ENCODE measurements at regions not wholly inside any gene's neighbourhood (a gene's known extent, or its start where the extent isn't known, plus 50 kb on each side); places are given as distances from the start of the nearest gene placed in this dataset.

- no peak overlapping the region for H3K27ac Mint-ChIP-seq
Observed at GRCh38 chr3:190790185-190790584, 72.3 kb downstream of the GMNC start.

DNA sequence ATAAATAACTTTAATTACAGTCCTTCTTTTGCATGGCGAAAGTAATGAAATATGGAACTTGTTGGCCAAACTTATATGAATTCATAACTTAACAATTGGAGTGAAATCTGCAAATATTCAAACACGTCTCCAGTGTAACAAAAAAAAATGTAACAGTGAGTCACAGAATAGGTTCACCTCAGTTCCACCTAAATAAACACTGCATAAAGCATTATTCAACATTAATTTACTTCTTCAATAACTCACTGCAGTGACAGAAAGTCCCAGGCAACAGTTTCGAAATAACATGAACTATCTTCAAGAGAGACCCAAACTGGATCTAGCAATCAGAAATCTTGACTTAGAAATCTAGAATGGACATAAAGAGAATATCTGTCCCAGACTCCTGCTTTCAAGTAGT is 75.6 kb downstream of the GMNC start:
- Histone ChIP-seq H3K4me3 (ENCODE audit: low read length) (no peak overlapping the region), H3K9me3 (ENCODE audit: control insufficient read depth, low read length) (no peaks in the 10 kb centered on the region), H3K9ac (ENCODE audit: extremely low read depth, low read length, poor library complexity, severe bottlenecking) (no peak overlapping the region), H3K4me1 (ENCODE audit: control insufficient read depth, insufficient read depth, low read length) (no peaks in the 10 kb centered on the region), H3K36me3 (ENCODE audit: control insufficient read depth, insufficient read depth, low read length) (no peaks in the 10 kb centered on the region), H3K27ac (ENCODE audit: low read depth, low read length) (no peak overlapping the region), H3K27me3 (ENCODE audit: control insufficient read depth, insufficient read depth, low read length, poor library complexity, severe bottlenecking) (no peaks in the 10 kb centered on the region)
- Mint-ChIP-seq H3K4me1 (no peaks in the 10 kb centered on the region), H3K9me3 (no peaks in the 10 kb centered on the region), H3K27ac (no peak overlapping the region), H3K4me3 (no peak overlapping the region), H3K27me3 (ENCODE audit: insufficient read depth) (no peaks in the 10 kb centered on the region), H3K36me3 (ENCODE audit: low read depth) (no peaks in the 10 kb centered on the region)
- WGBS, 2 experiments (ENCODE audit: insufficient coverage in 1 of 2, insufficient read length in 1 of 2) = 81 to 87% methylated on average over 2 to 3 of the region's 3 CpGs
- TF ChIP-seq CTCF (conservative IDR thresholded peaks at IDR 0.05) = no peak
- DNase-seq = no peak

More at GRCh38 chr3:190790185-190790584, 72.3 kb downstream of the GMNC start:
- Histone ChIP-seq H3K4me3 (ENCODE audit: low read length) (no peak overlapping the region), H3K9ac (ENCODE audit: extremely low read depth, low read length, poor library complexity, severe bottlenecking) (no peak overlapping the region), H3K36me3 (ENCODE audit: control insufficient read depth, insufficient read depth, low read length) (no peaks in the 10 kb centered on the region), H3K9me3 (ENCODE audit: control insufficient read depth, low read length) (no peaks in the 10 kb centered on the region), H3K27me3 (ENCODE audit: control insufficient read depth, insufficient read depth, low read length, poor library complexity, severe bottlenecking) (no peaks in the 10 kb centered on the region), H3K27ac (ENCODE audit: low read depth, low read length) (no peak overlapping the region), H3K4me1 (ENCODE audit: control insufficient read depth, insufficient read depth, low read length) (no peaks in the 10 kb centered on the region)
- H3K9me3 Mint-ChIP-seq = no peaks in the 10 kb centered on the region
- 58 to 75% methylated on average over 1 of the region's 1 CpG for WGBS, 2 experiments (ENCODE audit: insufficient coverage in 1 of 2, insufficient read length in 1 of 2)
- TF ChIP-seq CTCF (conservative IDR thresholded peaks at IDR 0.05) = no peak
- no peaks in the 10 kb centered on the region for H3K4me1 Mint-ChIP-seq
- DNase-seq = no peak
- no peaks in the 10 kb centered on the region for H3K27me3 Mint-ChIP-seq (ENCODE audit: insufficient read depth)
- no peak overlapping the region for H3K4me3 Mint-ChIP-seq
- H3K36me3 Mint-ChIP-seq (ENCODE audit: low read depth) = no peaks in the 10 kb centered on the region

GRCh38 chr3:190785047-190785446 is 77.4 kb downstream of the GMNC start:
- WGBS, 2 experiments (ENCODE audit: insufficient coverage in 1 of 2, insufficient read length in 1 of 2) = 95 to 100% methylated on average over 1 to 4 of the region's 4 CpGs

More at GRCh38 chr3:190785047-190785446, 77.4 kb downstream of the GMNC start:
- no peak for DNase-seq
- Histone ChIP-seq H3K27ac (ENCODE audit: low read depth, low read length) (no peak overlapping the region), H3K27me3 (ENCODE audit: control insufficient read depth, insufficient read depth, low read length, poor library complexity, severe bottlenecking) (no peaks in the 10 kb centered on the region), H3K4me3 (ENCODE audit: low read length) (no peak overlapping the region), H3K9ac (ENCODE audit: extremely low read depth, low read length, poor library complexity, severe bottlenecking) (no peak overlapping the region), H3K4me1 (ENCODE audit: control insufficient read depth, insufficient read depth, low read length) (no peaks in the 10 kb centered on the region), H3K9me3 (ENCODE audit: control insufficient read depth, low read length) (no peaks in the 10 kb centered on the region), H3K36me3 (ENCODE audit: control insufficient read depth, insufficient read depth, low read length) (no peaks in the 10 kb centered on the region)
- no peak overlapping the region for H3K27ac Mint-ChIP-seq
- no peaks in the 10 kb centered on the region for H3K4me1 Mint-ChIP-seq
- H3K36me3 Mint-ChIP-seq (ENCODE audit: low read depth) = no peaks in the 10 kb centered on the region
- no peak overlapping the region for H3K4me3 Mint-ChIP-seq
- no peaks in the 10 kb centered on the region for H3K9me3 Mint-ChIP-seq
- no peaks in the 10 kb centered on the region for H3K27me3 Mint-ChIP-seq (ENCODE audit: insufficient read depth)
- no peak for TF ChIP-seq CTCF (conservative IDR thresholded peaks at IDR 0.05)
